H9 (cell line): ENCODE measurements at regions not wholly inside any gene's neighbourhood (a gene's known extent, or its start where the extent isn't known, plus 50 kb on each side); places are given as distances from the start of the nearest gene placed in this dataset.

Experiments used
- DNase-seq: peaks from one replicate; pipeline ENCODE4 v3.0.0-alpha.2; 2017
- H2AFZ ChIP-seq: one replicate; pipeline ENCODE4 v1.6.1; 2013; ENCODE audit warnings: mild to moderate bottlenecking, low read length, control low read depth, moderate library complexity
- H2AK5ac ChIP-seq: 2 replicates; pipeline ENCODE4 v1.6.1; 2013; ENCODE audit warnings: low read length, control low read depth, mixed read lengths; ENCODE audit not compliant: insufficient read length
- H2BK120ac ChIP-seq: one replicate; pipeline ENCODE4 v1.6.1; 2013; ENCODE audit warnings: low read depth, mild to moderate bottlenecking, low read length, control low read depth, inconsistent platforms; ENCODE audit not compliant: poor library complexity, severe bottlenecking
- H2BK12ac ChIP-seq: 2 replicates; pipeline ENCODE4 v1.6.1; 2013; ENCODE audit warnings: low read length, control low read depth, mixed read lengths, low read depth; ENCODE audit not compliant: insufficient read length
- H2BK15ac ChIP-seq: 2 replicates; pipeline ENCODE4 v1.6.1; 2013; ENCODE audit warnings: low read depth, low read length, control low read depth
- H2BK20ac ChIP-seq: one replicate; pipeline ENCODE4 v1.6.1; 2013; ENCODE audit warnings: low read depth, mild to moderate bottlenecking, low read length, control low read depth, inconsistent platforms; ENCODE audit not compliant: poor library complexity, severe bottlenecking
- H2BK5ac ChIP-seq: 2 replicates; pipeline ENCODE4 v1.6.1; 2013; ENCODE audit warnings: low read length, control low read depth, mixed read lengths; ENCODE audit not compliant: insufficient read length
- H3K14ac ChIP-seq: 2 replicates; pipeline ENCODE4 v1.6.1; 2013; ENCODE audit warnings: low read length, control low read depth; ENCODE audit not compliant: insufficient read depth
- H3K18ac ChIP-seq: 2 replicates; pipeline ENCODE4 v1.6.1; 2013; ENCODE audit warnings: low read depth, mild to moderate bottlenecking, mixed read lengths, low read length, control low read depth; ENCODE audit not compliant: insufficient read length
- H3K23ac ChIP-seq: 2 replicates; pipeline ENCODE4 v1.6.1; 2013; ENCODE audit warnings: low read length, control low read depth, mixed read lengths, low read depth; ENCODE audit not compliant: insufficient read length
- H3K23me2 ChIP-seq: 2 replicates; pipeline ENCODE4 v1.6.1; 2013; ENCODE audit warnings: low read depth, mild to moderate bottlenecking, mixed read lengths, low read length, control low read depth; ENCODE audit not compliant: insufficient read length, poor library complexity, severe bottlenecking
- H3K27ac ChIP-seq: 2 replicates; pipeline ENCODE4 v1.5.1; 2013; ENCODE audit warnings: low read length, control low read depth, mixed read lengths, low read depth; ENCODE audit not compliant: insufficient read length
- H3K27me3 ChIP-seq: 2 replicates; pipeline ENCODE4 v1.6.1; 2013; ENCODE audit warnings: low read length, control low read depth, inconsistent platforms; ENCODE audit not compliant: insufficient read depth
- H3K4ac ChIP-seq: 2 replicates; pipeline ENCODE4 v1.6.1; 2013; ENCODE audit warnings: low read depth, mild to moderate bottlenecking, control low read depth, inconsistent platforms, low read length, moderate library complexity
- H3K4me1 ChIP-seq: 2 replicates; pipeline ENCODE4 v1.6.1; 2013; ENCODE audit warnings: low read length, control low read depth, inconsistent platforms; ENCODE audit not compliant: insufficient read depth
- H3K4me2 ChIP-seq: 2 replicates; pipeline ENCODE4 v1.6.1; 2013; ENCODE audit warnings: low read length, control low read depth, mixed read lengths; ENCODE audit not compliant: insufficient read length, insufficient read depth
- H3K56ac ChIP-seq: 2 replicates; pipeline ENCODE4 v1.6.1; 2013; ENCODE audit warnings: low read depth, mild to moderate bottlenecking, mixed read lengths, low read length, control low read depth; ENCODE audit not compliant: insufficient read length
- H3K79me1 ChIP-seq: 2 replicates; pipeline ENCODE4 v1.6.1; 2013; ENCODE audit warnings: low read depth, mild to moderate bottlenecking, moderate library complexity, low read length, control low read depth, inconsistent platforms; ENCODE audit not compliant: insufficient read depth, poor library complexity, severe bottlenecking
- H3K79me2 ChIP-seq: 2 replicates; pipeline ENCODE4 v1.6.1; 2013; ENCODE audit warnings: low read length, control low read depth, inconsistent platforms; ENCODE audit not compliant: insufficient read depth
- H3K9ac ChIP-seq: 2 replicates; pipeline ENCODE4 v1.6.1; 2013; ENCODE audit warnings: low read length, control low read depth, mixed read lengths; ENCODE audit not compliant: insufficient read length; ENCODE audit errors: extremely low read depth
- H3K9me3 ChIP-seq: one replicate; pipeline ENCODE4 v1.6.1; 2013; ENCODE audit warnings: low read depth, low read length, inconsistent platforms; ENCODE audit not compliant: control insufficient read depth
- H3T11ph ChIP-seq: one replicate; pipeline ENCODE4 v1.6.1; 2013; ENCODE audit warnings: mild to moderate bottlenecking, low read length, control low read depth, inconsistent platforms
- H4K20me1 ChIP-seq: one replicate; pipeline ENCODE4 v1.6.1; 2013; ENCODE audit not compliant: control insufficient read depth, insufficient read length, insufficient read depth
- H4K5ac ChIP-seq: 2 replicates; pipeline ENCODE4 v1.6.1; 2013; ENCODE audit warnings: low read depth, mild to moderate bottlenecking, mixed read lengths, low read length, control low read depth; ENCODE audit not compliant: insufficient read length
- H4K8ac ChIP-seq: replicated peaks from 2 replicates; pipeline ENCODE4 v1.6.1; 2013; ENCODE audit warnings: low read length, control low read depth, mixed read lengths, low read depth; ENCODE audit not compliant: insufficient read length
- H4K91ac ChIP-seq: 2 replicates; pipeline ENCODE4 v1.6.1; 2013; ENCODE audit warnings: low read depth, mild to moderate bottlenecking, moderate library complexity, mixed read lengths, low read length, control low read depth; ENCODE audit not compliant: insufficient read length
- H3K27ac Mint-ChIP-seq, 3 experiments: 2 replicates in 2 of 3; 3 replicates in 1 of 3; pipeline ENCODE4 v1.8.0; 2020 to 2021; ENCODE audit warnings: mixed read lengths in 3 of 3, mild to moderate bottlenecking in 1 of 3, moderate library complexity in 1 of 3
- H3K27me3 Mint-ChIP-seq: 2 replicates; pipeline ENCODE4 v1.8.0; 2021; ENCODE audit warnings: low read depth, mild to moderate bottlenecking, moderate library complexity, mixed read lengths
- H3K36me3 Mint-ChIP-seq, 3 experiments: 2 replicates in 2 of 3; 3 replicates in 1 of 3; pipeline ENCODE4 v1.8.0; 2020 to 2021; ENCODE audit warnings: low read depth in 3 of 3, mixed read lengths in 3 of 3; ENCODE audit not compliant: insufficient read depth in 1 of 3
- H3K4me1 Mint-ChIP-seq, 2 experiments: 2 replicates each; pipeline ENCODE4 v1.8.0; 2020; ENCODE audit warnings: mixed read lengths in 2 of 2
- H3K4me3 Mint-ChIP-seq, 2 experiments: 2 replicates in 1 of 2; 3 replicates in 1 of 2; pipeline ENCODE4 v1.8.0; 2020 to 2021; ENCODE audit warnings: mild to moderate bottlenecking in 2 of 2, mixed read lengths in 2 of 2, moderate library complexity in 1 of 2
- H3K9me3 Mint-ChIP-seq, 2 experiments: 2 replicates in 1 of 2; 3 replicates in 1 of 2; pipeline ENCODE4 v1.8.0; 2020; ENCODE audit warnings: mild to moderate bottlenecking in 2 of 2, mixed read lengths in 2 of 2, moderate library complexity in 1 of 2
- CTCF ChIP-seq: fragments of 200-600 bp; sonication (generic); conservative IDR thresholded peaks from 3 replicates; pipeline ENCODE4 v1.8.0; 2021; ENCODE audit warnings: antibody characterized with exemption, mild to moderate bottlenecking
- WGBS: extraction: QIAGEN DNeasy Blood & Tissue Kit; methylation state at CpG from one replicate; pipeline ENCODE4 v1.1.7; 2013; ENCODE audit warnings: missing lambda C conversion rate, low lambda C conversion rate, mixed read lengths; ENCODE audit not compliant: insufficient read length; ENCODE audit errors: extremely low coverage; 5-methylcytosine and 5-hydroxymethylcytosine counted together

- TF ChIP-seq CTCF: no peak
- no peak for DNase-seq
- H3K14ac ChIP-seq: no peak overlapping the region
- H3K23ac ChIP-seq: no peak overlapping the region
- Mint-ChIP-seq H3K4me1 (no peaks in the 10 kb centered on the region), H3K4me3 (no peak overlapping the region), H3K36me3 (no peaks in the 10 kb centered on the region), H3K9me3 (no peaks in the 10 kb centered on the region), H3K27me3 (no peaks in the 10 kb centered on the region), H3K27ac (no peak overlapping the region)
- H3T11ph ChIP-seq: no peak overlapping the region
- no peak overlapping the region for H2BK15ac ChIP-seq
- H4K5ac ChIP-seq: no peak overlapping the region
- no peak overlapping the region for H2AK5ac ChIP-seq
- no peak overlapping the region for H2BK120ac ChIP-seq
- H4K8ac ChIP-seq: no peak overlapping the region
- H3K27ac ChIP-seq: no peak overlapping the region
- no peaks in the 10 kb centered on the region for H3K27me3 ChIP-seq
- H3K18ac ChIP-seq: no peak overlapping the region
- no peaks in the 10 kb centered on the region for H3K79me2 ChIP-seq
- no peak overlapping the region for H3K4me2 ChIP-seq
- H3K4me1 ChIP-seq: no peaks in the 10 kb centered on the region
- no peak overlapping the region for H2BK5ac ChIP-seq
- no peak overlapping the region for H3K4ac ChIP-seq
- no CpG with 5 or more reads among the region's 2 CpGs for WGBS
- H2BK12ac ChIP-seq: no peak overlapping the region
- H3K56ac ChIP-seq: no peak overlapping the region
- H2BK20ac ChIP-seq: no peak overlapping the region
- H3K9me3 ChIP-seq: no peaks in the 10 kb centered on the region
- H3K79me1 ChIP-seq: no peaks in the 10 kb centered on the region
- H3K23me2 ChIP-seq: no peaks in the 10 kb centered on the region
- no peaks in the 10 kb centered on the region for H4K20me1 ChIP-seq
- no peak overlapping the region for H4K91ac ChIP-seq
- H3K9ac ChIP-seq: no peak overlapping the region
- H2AFZ ChIP-seq: no peak overlapping the region
Measured at GRCh38 chr1:81710857-81711256, 89.9 kb upstream of the ADGRL2 start.
